ENCODE measurements at regions not wholly inside any gene's neighbourhood (a gene's known extent, or its start where the extent isn't known, plus 50 kb on each side); places are given as distances from the start of the nearest gene placed in this dataset.
"Not testable (repeated sequence)": the region's sequence is repeated elsewhere in the genome, so short reads cannot be mapped to it uniquely, and the experiment has no call there.

GRCh38 chr4:189177130-189177529 lies 763.5 kb upstream of the FRG1 start:
- no peak for DNase-seq

DNA sequence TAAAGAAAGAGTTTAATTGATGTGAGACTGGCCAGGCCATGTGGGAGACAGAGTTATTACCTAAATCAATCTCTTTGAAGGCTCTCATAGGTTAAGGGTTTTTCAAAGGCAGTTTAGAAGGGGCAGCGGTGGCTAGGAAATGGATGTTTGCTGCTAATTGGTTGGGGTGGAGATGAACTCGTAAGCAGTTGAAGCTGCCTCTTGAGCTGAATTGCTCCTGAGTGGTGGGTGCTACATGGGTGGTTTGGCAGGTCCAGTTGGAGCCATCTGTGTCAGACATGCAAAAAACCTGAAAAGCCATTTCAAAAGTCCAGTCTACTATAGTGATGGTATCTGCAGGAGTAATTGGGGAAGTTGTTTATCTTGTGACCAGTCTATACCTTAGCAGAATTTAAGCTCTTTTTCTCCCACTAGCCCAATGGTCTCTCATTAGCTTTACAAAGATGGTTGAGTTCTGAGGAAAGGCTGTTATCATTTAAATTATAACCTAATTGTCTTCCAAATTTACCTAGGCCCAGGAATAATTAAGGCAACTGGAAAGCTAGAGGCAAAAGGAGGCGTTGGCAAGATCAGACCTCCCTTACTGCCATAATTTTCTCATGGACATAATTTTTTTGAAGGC lies 762.4 kb upstream of the FRG1 start:
- DNase-seq, result no peak

GRCh38 chr4:189185810-189186432 lies 754.8 kb upstream of the FRG1 start:
- DNase-seq, result no peak

- no peak for DNase-seq
Measured at GRCh38 chr4:189187531-189188052, 753.1 kb upstream of the FRG1 start.

DNA sequence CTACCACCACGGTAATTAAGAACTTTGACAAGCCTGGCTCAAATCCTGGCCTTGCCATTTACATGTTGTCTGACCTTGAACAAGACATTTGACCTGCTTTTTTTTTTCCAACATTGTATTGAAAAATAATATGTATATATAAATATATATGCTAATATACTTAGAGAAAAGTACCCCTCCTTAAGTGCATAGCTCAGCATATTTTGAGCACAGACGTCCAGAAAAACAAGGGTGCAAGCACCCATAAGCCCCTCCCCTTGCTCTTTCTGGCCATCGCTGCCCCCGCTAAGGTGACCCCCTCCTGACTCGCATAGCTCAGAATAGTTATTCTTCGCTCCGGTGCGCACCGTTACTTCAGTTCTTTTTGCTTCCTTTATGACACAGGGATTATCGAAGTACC lies 742.0 kb upstream of the FRG1 start:
- no peak for DNase-seq

DNA sequence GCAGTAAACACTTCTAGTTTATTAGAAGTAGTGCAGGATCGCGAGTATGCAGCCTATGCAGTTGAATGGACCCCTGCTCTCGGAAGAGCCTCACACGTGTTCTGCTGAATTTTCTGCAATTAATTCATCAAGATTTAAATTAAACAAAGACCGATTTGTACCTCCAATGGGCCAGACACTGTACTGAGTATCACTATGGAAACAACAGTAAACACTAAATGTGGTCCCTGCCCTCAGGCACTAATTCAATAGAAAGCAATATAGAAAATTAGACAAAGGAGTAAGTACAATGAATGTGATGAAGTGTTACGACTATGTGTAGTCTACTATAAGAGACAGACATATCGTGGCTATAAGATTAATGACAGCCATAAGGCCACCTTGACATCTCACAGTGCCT lies 740.3 kb upstream of the FRG1 start:
- no peak for DNase-seq

DNA sequence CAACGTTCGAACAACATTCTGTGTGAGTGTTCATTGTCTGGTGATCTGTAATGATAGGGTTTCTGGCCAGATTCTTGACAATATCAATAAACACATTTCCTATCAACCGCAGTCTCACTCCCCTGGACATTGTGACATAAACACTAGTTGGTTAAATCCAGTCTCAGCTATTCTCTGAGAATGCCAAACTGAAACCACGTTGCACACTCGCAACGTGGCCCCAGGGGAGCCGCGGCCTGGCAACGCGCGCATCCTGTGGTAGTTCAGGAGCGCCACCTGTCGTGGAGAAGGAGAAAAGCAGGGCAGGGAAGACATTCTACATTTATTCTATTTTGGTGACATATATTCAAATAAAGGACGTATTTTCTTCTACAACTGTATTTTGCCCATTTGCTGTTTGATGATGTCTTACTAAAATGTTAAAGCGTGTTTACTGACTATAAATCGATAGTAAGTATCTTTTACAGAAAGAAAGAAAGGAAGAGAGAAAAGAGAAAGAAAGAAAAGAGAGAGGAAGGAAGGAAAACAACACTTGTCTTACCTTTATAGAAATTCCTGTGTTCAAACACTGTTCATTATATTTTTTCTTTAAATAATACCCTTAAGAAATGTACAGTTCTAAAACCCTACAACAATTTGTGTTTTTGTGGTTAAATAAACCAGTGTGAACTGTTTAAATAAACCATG lies 738.3 kb upstream of the FRG1 start:
- peak; percentile 69 for DNase-seq

- DNase-seq, result no peak
Measured at GRCh38 chr4:189202869-189203271, 737.8 kb upstream of the FRG1 start.

GRCh38 chr4:189204616-189205015 lies 736.1 kb upstream of the FRG1 start:
- no peak for DNase-seq

- no peak for DNase-seq
Measured at GRCh38 chr4:189206953-189207352, 733.7 kb upstream of the FRG1 start.

GRCh38 chr4:189207872-189208271 lies 732.8 kb upstream of the FRG1 start:
- DNase-seq, result no peak

- DNase-seq, result no peak
Measured at GRCh38 chr4:189215574-189215973, 725.1 kb upstream of the FRG1 start.

- no peak for DNase-seq
Measured at GRCh38 chr4:189221691-189222090, 719.0 kb upstream of the FRG1 start.

GRCh38 chr4:189228726-189229125 lies 711.9 kb upstream of the FRG1 start:
- no peak for DNase-seq

GRCh38 chr4:189232274-189232673 lies 708.4 kb upstream of the FRG1 start:
- DNase-seq, result no peak

DNA sequence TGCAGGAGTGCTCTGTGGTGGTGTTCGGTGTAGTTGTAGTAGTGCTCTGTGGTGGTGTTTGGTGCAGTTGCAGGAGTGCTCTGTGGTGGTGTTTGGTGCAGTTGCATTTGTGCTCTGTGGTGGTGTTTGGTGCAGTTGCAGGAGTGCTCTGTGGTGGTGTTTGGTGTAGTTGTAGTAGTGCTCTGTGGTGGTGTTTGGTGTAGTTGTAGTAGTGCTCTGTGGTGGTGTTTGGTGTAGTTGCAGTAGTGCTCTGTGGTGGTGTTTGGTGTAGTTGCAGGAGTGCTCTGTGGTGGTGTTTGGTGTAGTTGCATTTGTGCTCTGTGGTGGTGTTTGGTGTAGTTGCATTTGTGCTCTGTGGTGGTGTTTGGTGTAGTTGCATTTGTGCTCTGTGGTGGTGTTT lies 706.9 kb upstream of the FRG1 start:
- not testable (repeated sequence) for DNase-seq

DNA sequence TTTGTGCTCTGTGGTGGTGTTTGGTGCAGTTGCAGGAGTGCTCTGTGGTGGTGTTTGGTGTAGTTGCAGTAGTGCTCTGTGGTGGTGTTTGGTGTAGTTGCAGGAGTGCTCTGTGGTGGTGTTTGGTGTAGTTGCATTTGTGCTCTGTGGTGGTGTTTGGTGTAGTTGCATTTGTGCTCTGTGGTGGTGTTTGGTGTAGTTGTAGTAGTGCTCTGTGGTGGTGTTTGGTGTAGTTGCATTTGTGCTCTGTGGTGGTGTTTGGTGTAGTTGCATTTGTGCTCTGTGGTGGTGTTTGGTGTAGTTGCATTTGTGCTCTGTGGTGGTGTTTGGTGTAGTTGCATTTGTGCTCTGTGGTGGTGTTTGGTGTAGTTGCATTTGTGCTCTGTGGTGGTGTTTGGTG lies 705.7 kb upstream of the FRG1 start:
- DNase-seq, result not testable (repeated sequence)

- DNase-seq, result no peak
Measured at GRCh38 chr4:189235599-189235998, 705.1 kb upstream of the FRG1 start.

GRCh38 chr4:189236321-189236720 lies 704.4 kb upstream of the FRG1 start:
- not testable (repeated sequence) for DNase-seq

DNA sequence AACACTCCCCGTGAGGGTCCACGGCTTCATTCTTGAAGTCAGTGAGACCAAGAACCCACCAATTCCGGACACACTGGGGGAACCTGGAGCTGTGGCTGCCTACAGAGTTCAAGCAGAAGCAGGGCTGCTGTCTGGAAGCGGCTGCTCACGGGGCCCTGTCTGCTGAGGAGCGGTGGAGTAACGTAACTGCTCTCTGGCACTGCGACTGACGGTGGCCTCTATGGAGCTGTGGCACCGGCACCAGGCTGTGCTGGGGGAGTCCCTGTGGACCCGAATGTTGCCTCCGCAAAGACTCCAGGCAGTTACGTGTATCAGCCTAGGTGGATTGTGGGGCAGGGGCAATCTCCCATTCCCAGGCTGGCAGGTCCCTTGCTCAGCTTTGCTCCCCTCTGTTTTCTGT lies 703.3 kb upstream of the FRG1 start:
- DNase-seq, result no peak

DNA sequence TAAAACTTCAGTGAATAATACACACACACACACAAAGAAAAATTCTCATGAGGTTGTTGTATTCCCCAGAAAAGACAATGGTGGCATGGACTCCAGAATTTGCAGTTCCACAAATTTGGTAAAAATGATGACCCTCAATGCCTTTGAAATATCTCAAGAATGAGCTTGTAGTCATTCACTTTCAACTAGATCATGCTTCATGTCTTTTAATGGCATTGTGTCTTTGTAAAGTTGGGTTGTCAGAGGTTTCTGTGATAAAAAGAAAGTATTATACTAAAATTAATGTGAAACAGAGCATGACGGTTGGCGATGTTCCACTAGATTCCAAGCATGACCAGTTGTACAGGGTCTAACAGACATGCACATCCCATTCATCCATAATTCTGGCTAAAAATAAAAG lies 685.0 kb upstream of the FRG1 start:
- no peak for DNase-seq

DNA sequence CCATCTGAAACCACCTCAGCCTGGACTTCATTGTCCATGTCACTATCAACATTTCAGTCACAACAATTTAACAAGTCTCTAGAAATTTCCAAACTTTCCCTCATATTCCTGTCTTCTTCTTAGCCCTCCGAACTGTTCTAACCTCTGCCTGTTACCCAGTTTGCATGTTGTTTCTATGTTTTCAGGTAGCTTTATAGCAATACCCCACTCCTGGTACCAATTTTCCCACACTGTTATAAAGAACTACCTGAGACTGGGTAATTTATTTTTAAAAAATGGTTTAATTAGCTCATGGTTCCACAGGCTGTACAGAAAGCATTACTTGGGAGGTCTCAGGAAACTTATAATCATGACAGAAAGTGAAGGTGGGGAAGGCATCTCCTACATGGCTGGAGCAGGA lies 679.2 kb upstream of the FRG1 start:
- no peak for DNase-seq

DNA sequence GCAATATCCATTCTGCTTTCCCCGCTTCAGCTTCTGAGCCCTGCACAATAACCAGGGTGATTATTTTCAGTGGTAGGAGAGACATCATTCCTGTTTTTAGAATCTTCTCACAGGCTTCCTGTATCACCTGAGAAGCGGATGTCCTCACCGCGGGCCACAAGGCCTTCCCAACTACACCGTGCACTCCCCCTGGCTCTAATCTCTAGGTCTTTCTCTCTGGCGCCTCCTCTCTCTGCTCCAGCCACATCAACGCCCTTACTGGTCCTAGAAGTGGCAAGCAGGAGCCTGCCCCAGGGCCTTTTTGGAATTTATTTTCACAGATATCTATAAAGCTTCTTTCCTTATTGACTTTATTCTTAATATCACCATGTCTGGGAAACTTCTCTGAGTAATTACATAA lies 675.2 kb upstream of the FRG1 start:
- no peak for DNase-seq
